Aorta (tissue), 5 donors: ENCODE measurements at regions not wholly inside any gene's neighbourhood (a gene's known extent, or its start where the extent isn't known, plus 50 kb on each side); places are given as distances from the start of the nearest gene placed in this dataset.

ENCODE experiments used
- ATAC-seq: fragments of 200-7000 bp; cut with Tn5 transposase; one replicate; pipeline ENCODE4 v1.9.1; 2022; ENCODE audit warnings: moderate library complexity; ENCODE audit not compliant: low FRiP score
- DNase-seq, 2 donors: peaks; one replicate each; pipeline ENCODE4 v3.0.0-alpha.2; 2020
- H3K27ac ChIP-seq, 2 donors: one replicate each; pipeline ENCODE4 v1.5.1; 2013; ENCODE audit warnings: low read length in 2 of 2, mild to moderate bottlenecking in 2 of 2, moderate library complexity in 2 of 2, control low read depth in 1 of 2, inconsistent platforms in 1 of 2, low read depth in 1 of 2
- H3K27me3 ChIP-seq, 2 donors: one replicate each; pipeline ENCODE4 v1.6.1; 2013; ENCODE audit warnings: control low read depth in 1 of 2, low read length in 1 of 2, mild to moderate bottlenecking in 1 of 2, moderate library complexity in 1 of 2; ENCODE audit not compliant: insufficient read depth in 2 of 2, control insufficient read depth in 1 of 2
- H3K36me3 ChIP-seq, 2 donors: one replicate each; pipeline ENCODE4 v1.6.1; 2013; ENCODE audit warnings: control low read depth in 1 of 2, low read length in 1 of 2, mild to moderate bottlenecking in 1 of 2; ENCODE audit not compliant: insufficient read depth in 2 of 2, control insufficient read depth in 1 of 2
- H3K4me1 ChIP-seq, 2 donors: one replicate each; pipeline ENCODE4 v1.6.1; 2013; ENCODE audit warnings: low read length in 2 of 2, control low read depth in 1 of 2, mild to moderate bottlenecking in 1 of 2, moderate library complexity in 1 of 2; ENCODE audit not compliant: insufficient read depth in 2 of 2, control insufficient read depth in 1 of 2
- H3K4me3 ChIP-seq, 2 donors: one replicate each; pipeline ENCODE4 v1.5.1; 2013; ENCODE audit warnings: low read length in 2 of 2, control low read depth in 1 of 2, mild to moderate bottlenecking in 1 of 2
- H3K9me3 ChIP-seq: one replicate; pipeline ENCODE4 v1.6.1; 2013; ENCODE audit warnings: mild to moderate bottlenecking, low read length; ENCODE audit not compliant: control insufficient read depth
- WGBS, 2 donors: extraction: QIAGEN DNeasy Blood & Tissue Kit; methylation state at CpG; one replicate each; pipeline ENCODE4 v1.1.7; 2013; 5-methylcytosine and 5-hydroxymethylcytosine counted together
- intact Hi-C, 2 donors: fragments of 100-400 bp; cut with DNase I; formaldehyde crosslinking; loops; one replicate each; pipeline versions ENCODE4 v1.14.2 to v1.15.0; 2022
- donor health status: healthy with polysubstance abuse.
- donor health status: Bipolar disorder and iron deficiency.
- donor health status: DM: no; HTN: no; CAD: no.
- donor health status: DM: no; HTN: no; CAD: no.
- donor health status: DM: yes; HTN: yes; CAD: no.

- DNase-seq (no peak), ATAC-seq (no peak)
- no peaks in the 10 kb centered on the region for H3K4me1 ChIP-seq
- intact Hi-C loops: no loop called here
- WGBS, 2 donors: 53 to 54% methylated on average over 2 of the region's 2 CpGs
- H3K27ac ChIP-seq: no peak overlapping the region
- no peak overlapping the region for H3K4me3 ChIP-seq
- no peaks in the 10 kb centered on the region for H3K27me3 ChIP-seq
- no peaks in the 10 kb centered on the region for H3K9me3 ChIP-seq
- H3K36me3 ChIP-seq: no peaks in the 10 kb centered on the region
These were observed 436.4 kb downstream of the TCERG1L start for GRCh38 chr10:130875116-130875515.

- no peak for DNase-seq
- intact Hi-C loops: no loop called here
- ATAC-seq: no peak
- Histone ChIP-seq H3K4me1 (no peaks in the 10 kb centered on the region), H3K27me3 (no peaks in the 10 kb centered on the region), H3K4me3 (no peak overlapping the region), H3K9me3 (no peaks in the 10 kb centered on the region), H3K36me3 (no peaks in the 10 kb centered on the region), H3K27ac (no peak overlapping the region)
- WGBS, 2 donors: 74 to 77% methylated on average over 7 of the region's 7 CpGs
These were observed 435.5 kb downstream of the TCERG1L start for GRCh38 chr10:130875897-130876472.

DNA sequence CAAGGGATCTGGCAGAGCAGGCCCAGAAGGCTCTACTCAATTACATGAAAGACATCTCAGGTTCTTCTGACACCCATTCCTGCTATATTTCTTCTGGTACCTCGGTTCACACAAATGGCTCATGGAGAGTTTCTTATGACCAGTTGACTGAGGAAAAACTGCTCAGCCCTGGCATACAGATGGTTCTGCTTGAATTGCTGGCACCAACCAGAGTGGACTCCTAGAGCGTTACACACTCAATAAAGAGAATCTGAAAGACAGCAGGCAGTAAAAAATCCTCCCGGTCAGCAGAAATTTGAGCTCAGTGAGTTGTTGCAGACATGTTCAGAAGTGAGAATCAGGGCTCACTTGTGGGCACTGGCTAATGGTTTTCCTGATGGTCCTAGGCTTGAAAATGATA is 434.4 kb downstream of the TCERG1L start:
- Histone ChIP-seq H3K4me1 (no peaks in the 10 kb centered on the region), H3K9me3 (no peaks in the 10 kb centered on the region), H3K4me3 (no peak overlapping the region), H3K27ac (no peak overlapping the region), H3K27me3 (no peaks in the 10 kb centered on the region), H3K36me3 (no peaks in the 10 kb centered on the region)
- DNase-seq: no peak
- WGBS, 2 donors: 59 to 71% methylated on average over 3 of the region's 3 CpGs
- intact Hi-C loops: no loop called here
- no peak for ATAC-seq

DNA sequence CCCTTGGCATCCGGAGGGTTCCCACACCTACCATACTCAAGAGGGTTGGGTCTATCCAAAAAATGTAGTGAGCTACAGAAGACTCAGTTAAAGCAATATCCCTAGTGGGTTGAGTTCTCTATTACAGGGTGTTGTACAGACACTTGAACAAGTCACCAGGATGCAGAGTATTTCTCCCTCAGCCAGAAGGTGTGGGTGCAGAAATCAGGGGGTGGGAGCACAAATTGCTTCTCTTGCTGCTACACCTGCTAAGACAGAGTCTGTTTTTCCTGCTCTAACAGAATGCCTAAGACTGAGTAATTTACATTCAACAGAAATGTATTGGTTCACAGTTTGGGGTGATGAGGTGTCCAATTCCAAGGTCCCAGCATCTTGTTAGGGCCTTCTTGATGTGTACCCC is 433.4 kb downstream of the TCERG1L start:
- H3K27ac ChIP-seq: no peak overlapping the region
- ATAC-seq: no peak
- H3K4me3 ChIP-seq: no peak overlapping the region
- H3K27me3 ChIP-seq: no peaks in the 10 kb centered on the region
- H3K36me3 ChIP-seq: no peaks in the 10 kb centered on the region
- no peaks in the 10 kb centered on the region for H3K9me3 ChIP-seq
- intact Hi-C loops: no loop called here
- H3K4me1 ChIP-seq: no peaks in the 10 kb centered on the region
- WGBS, 2 donors: 87 to 91% methylated on average over 1 of the region's 1 CpG
- DNase-seq: no peak

DNA sequence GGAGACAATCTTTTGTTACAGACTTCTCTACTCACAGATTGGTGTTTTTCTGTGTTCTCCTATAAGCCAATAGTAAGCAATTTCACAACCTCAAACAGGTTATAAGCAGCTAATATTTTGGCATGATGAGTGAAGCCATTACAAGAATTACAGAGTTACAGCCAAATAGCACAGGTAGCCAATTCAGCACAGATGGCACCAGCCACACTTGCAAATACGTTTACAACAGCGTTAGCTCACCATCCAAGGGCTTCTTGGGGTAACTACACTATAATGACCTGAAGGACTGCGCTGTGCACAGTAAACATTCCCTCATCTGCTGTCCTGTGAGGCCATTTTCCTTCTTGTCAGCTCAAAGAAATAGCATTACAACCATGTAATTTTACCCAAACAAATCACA is 428.6 kb downstream of the TCERG1L start:
- H3K9me3 ChIP-seq: peaks cover 2% of the 10 kb centered on the region
- no peaks in the 10 kb centered on the region for H3K4me1 ChIP-seq
- no peaks in the 10 kb centered on the region for H3K36me3 ChIP-seq
- DNase-seq: no peak
- ATAC-seq: no peak
- no peak overlapping the region for H3K4me3 ChIP-seq
- H3K27me3 ChIP-seq: no peaks in the 10 kb centered on the region
- WGBS, 2 donors: 68 to 73% methylated on average over 3 of the region's 3 CpGs
- intact Hi-C loops: no loop called here
- H3K27ac ChIP-seq: no peak overlapping the region

DNA sequence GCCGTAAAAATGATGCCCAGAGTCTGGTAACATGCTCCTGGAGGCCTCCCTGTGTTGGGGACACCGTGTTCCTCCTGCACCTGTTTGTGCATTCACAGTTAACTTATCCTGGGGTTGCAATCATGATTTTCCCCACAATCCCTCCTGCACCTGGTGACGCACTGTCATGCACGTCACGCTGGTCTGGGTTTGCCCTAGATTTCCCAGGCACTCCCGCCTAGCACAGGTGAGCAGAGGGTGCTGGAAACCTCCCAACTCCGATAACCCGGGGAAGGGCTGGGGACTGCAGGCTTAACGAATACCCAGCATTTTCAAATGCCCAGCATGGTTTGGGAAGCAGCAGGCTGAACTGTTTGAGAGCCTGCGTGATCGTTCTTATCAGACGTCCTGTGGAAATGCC is 427.1 kb downstream of the TCERG1L start:
- H3K4me3 ChIP-seq: no peak overlapping the region
- intact Hi-C loops: no loop called here
- H3K9me3 ChIP-seq: peaks cover 2% of the 10 kb centered on the region
- ATAC-seq (no peak), DNase-seq (no peak)
- no peak overlapping the region for H3K27ac ChIP-seq
- H3K4me1 ChIP-seq: no peaks in the 10 kb centered on the region
- 77 to 79% methylated on average over 12 of the region's 12 CpGs for WGBS, 2 donors
- no peaks in the 10 kb centered on the region for H3K36me3 ChIP-seq
- no peaks in the 10 kb centered on the region for H3K27me3 ChIP-seq

DNA sequence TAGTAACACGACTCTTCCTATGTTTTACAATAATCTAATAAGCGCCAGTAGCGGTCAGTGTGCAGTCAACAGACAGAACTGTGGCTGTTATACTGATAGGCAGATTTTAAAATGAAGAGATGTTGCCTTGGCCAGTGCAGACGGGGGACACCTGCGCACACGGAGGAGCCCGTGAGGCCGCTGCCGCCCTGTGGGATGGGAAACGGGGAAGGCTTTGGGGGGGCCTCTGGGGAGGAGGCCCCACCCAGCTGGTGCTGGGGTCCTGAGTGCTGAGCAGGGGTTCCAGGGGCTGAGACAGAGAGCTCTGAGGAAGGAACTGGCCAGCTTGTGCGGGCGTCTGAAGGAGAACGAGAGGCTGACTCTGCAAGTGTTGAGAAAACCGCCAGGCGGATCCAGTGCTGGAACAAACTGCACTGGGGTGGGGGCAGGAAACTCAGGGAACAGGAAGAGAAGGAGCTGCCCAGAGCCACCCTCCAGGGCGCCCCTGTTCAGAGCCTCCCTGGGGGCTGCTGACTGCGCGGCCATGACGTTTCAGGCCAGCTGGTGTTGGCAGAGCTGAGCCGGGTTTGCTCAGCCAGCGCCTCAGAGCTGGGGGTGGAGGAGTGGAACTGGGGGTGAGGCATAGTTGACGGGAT is 426.4 kb downstream of the TCERG1L start:
- Histone ChIP-seq H3K36me3 (no peaks in the 10 kb centered on the region), H3K4me1 (no peaks in the 10 kb centered on the region), H3K4me3 (no peak overlapping the region), H3K27ac (no peak overlapping the region), H3K27me3 (no peaks in the 10 kb centered on the region), H3K9me3 (peaks cover 2% of the 10 kb centered on the region)
- 45 to 52% methylated on average over 22 of the region's 22 CpGs for WGBS, 2 donors
- no peak for DNase-seq
- intact Hi-C loops: no loop called here
- ATAC-seq: no peak

DNA sequence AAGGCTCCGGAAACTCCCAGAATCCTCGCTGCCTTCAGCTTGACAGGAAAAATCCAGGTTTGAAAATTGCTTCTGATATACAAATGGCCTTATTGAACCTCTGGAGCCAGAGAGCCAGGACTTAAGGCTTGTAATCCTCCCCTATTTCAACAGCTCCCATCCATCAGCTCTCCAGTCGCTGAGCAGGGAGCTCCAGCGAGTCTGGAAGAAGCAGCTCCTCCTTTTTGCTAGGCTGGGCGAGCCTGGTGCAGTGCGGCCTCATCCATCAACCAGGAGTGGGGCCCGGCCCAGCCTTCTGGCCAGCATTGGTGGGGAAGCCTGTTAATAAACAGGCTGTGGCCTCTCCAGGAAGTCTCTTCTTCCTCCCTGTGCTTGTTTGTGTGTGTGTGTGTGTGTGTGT is 424.4 kb downstream of the TCERG1L start:
- H3K4me1 ChIP-seq: no peaks in the 10 kb centered on the region
- H3K4me3 ChIP-seq: no peak overlapping the region
- no peak overlapping the region for H3K27ac ChIP-seq
- ATAC-seq (no peak), DNase-seq (no peak)
- peaks cover 2% of the 10 kb centered on the region for H3K9me3 ChIP-seq
- intact Hi-C loops: no loop called here
- WGBS, 2 donors: 22 to 33% methylated on average over 7 of the region's 7 CpGs
- no peaks in the 10 kb centered on the region for H3K36me3 ChIP-seq
- no peaks in the 10 kb centered on the region for H3K27me3 ChIP-seq

GRCh38 chr10:130888493-130888892 is 423.0 kb downstream of the TCERG1L start:
- DNase-seq: no peak
- ATAC-seq: no peak
- H3K27me3 ChIP-seq: no peaks in the 10 kb centered on the region
- no peaks in the 10 kb centered on the region for H3K36me3 ChIP-seq
- H3K4me3 ChIP-seq: no peak overlapping the region
- H3K9me3 ChIP-seq: peaks cover 2% of the 10 kb centered on the region
- 88 to 94% methylated on average over 2 of the region's 2 CpGs for WGBS, 2 donors
- H3K4me1 ChIP-seq: no peaks in the 10 kb centered on the region
- intact Hi-C loops: no loop called here
- H3K27ac ChIP-seq: no peak overlapping the region
